ENCODE measurements at regions not wholly inside any gene's neighbourhood (a gene's known extent, or its start where the extent isn't known, plus 50 kb on each side); places are given as distances from the start of the nearest gene placed in this dataset.

- DNase-seq = no peak
- TF ChIP-seq GATA1 (IDR thresholded peaks at IDR 0.05; ENCODE audit: low read depth, low read length) = no peak
- TF ChIP-seq POLR2A (IDR thresholded peaks at IDR 0.05; ENCODE audit: low read length) = no peak
These were observed 680.3 kb downstream of the MED13L start for GRCh38 chr12:115597157-115597712.

DNA sequence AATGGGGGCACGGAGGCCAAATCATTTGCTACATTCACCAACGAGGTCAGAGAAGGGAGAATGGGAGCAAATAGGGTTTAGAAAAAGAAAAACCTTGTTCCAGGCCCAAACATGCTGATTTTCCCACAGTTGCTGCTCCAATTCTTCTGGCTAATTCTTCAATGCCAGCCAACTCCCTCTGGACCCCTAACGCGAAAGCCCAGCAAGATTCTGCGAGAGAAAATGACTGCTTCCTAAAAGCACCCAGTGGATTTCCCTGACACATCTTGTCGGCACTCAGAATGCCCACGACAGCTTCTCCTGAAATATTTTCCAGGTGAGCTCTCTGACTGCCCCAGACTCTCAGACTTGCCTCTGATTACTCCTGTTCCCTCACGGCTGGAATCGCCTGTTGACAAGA is 689.4 kb downstream of the MED13L start:
- TF ChIP-seq GATA1 (IDR thresholded peaks at IDR 0.05; ENCODE audit: low read depth, low read length) = no peak
- no peak for TF ChIP-seq POLR2A (IDR thresholded peaks at IDR 0.05; ENCODE audit: low read length)
- DNase-seq = no peak

DNA sequence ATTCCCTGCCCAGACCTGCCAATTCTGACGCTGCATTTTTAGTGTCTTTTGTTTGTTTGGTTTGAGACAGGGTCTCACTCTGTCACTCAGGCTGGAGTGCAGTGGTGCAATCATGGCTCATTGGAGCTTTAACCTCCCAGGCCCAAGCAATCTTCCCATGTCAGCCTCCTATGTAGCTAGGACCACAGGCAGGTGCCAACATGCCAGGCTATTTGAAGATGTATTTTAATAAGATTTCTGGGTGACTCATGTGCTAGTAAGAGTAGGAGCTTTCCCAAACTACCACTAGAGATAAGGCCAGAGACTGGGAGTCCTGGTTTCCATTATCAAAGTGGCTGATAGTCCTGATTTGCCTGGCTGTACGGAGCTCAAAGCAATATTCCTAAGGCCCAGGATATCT is 693.3 kb downstream of the MED13L start:
- no peak for TF ChIP-seq POLR2A (IDR thresholded peaks at IDR 0.05; ENCODE audit: low read length)
- TF ChIP-seq GATA1 (IDR thresholded peaks at IDR 0.05; ENCODE audit: low read depth, low read length) = no peak
- no peak for DNase-seq

- TF ChIP-seq GATA1 (IDR thresholded peaks at IDR 0.05; ENCODE audit: low read depth, low read length) (no peak), POLR2A (IDR thresholded peaks at IDR 0.05; ENCODE audit: low read length) (no peak)
- DNase-seq = no peak
These were observed 693.9 kb downstream of the MED13L start for GRCh38 chr12:115583591-115583990.

DNA sequence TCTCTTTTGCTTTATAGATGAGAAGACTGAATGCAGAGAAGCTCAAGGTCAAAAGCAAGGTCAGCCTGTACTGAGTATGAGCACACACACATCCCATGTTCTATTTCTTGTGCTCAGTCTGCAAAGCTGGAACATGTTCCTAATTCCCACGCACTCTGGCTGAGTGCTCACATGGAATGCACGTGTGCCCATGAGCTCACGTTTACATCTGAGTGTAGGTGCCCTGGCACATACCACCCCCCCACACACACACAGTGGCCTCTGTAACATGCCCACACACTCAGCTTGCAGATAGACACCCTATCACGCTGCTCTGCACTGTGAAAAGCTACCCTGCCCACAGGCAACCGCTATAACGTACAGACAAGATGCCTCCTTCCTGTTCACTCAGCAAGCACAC is 700.1 kb downstream of the MED13L start:
- TF ChIP-seq POLR2A (IDR thresholded peaks at IDR 0.05; ENCODE audit: low read length) (no peak), GATA1 (IDR thresholded peaks at IDR 0.05; ENCODE audit: low read depth, low read length) (no peak)
- DNase-seq = no peak

DNA sequence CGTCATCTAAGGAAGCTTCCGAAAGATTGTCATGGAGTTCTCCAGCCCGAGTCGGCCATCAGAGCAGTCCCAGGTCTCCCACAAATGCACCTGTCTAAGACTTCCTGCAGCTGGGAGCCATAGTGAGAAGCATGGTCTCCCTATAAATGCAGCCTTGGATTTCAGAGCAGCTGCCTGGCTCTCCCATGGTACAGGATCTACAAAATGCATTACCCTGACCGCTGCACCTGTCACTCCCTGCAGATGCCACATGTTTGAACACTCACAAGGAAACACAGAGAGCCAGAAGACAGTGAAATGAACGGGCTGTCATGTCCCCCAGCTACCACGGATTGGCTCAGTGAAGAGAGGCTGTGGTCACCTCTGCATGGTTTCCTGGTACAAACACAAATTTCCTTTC is 702.7 kb downstream of the MED13L start:
- TF ChIP-seq POLR2A (IDR thresholded peaks at IDR 0.05; ENCODE audit: low read length) (no peak), GATA1 (IDR thresholded peaks at IDR 0.05; ENCODE audit: low read depth, low read length) (no peak)

DNA sequence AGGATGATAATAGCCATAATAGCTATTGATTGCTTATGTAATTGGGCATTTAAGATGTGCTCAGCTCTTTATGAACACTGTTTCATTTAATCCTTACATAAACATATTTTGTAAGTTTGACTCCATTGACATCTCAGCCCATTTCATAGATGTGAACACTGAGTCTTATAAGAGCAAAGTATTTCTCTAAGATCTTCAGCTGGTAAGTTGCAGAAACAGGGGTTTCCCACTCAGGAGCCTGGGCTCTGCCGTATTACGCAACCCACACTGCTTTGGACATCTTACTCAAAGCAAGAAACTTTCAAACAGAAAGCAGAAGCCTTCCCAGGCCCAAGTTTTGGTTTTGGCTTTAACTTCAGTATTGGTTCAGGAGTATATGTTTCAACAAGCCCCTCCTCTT is 705.1 kb downstream of the MED13L start:
- TF ChIP-seq POLR2A (IDR thresholded peaks at IDR 0.05; ENCODE audit: low read length) (no peak), GATA1 (IDR thresholded peaks at IDR 0.05; ENCODE audit: low read depth, low read length) (no peak)
- DNase-seq = no peak

More for the DNA sequence above, 702.7 kb downstream of the MED13L start:
- no peak for DNase-seq

DNA sequence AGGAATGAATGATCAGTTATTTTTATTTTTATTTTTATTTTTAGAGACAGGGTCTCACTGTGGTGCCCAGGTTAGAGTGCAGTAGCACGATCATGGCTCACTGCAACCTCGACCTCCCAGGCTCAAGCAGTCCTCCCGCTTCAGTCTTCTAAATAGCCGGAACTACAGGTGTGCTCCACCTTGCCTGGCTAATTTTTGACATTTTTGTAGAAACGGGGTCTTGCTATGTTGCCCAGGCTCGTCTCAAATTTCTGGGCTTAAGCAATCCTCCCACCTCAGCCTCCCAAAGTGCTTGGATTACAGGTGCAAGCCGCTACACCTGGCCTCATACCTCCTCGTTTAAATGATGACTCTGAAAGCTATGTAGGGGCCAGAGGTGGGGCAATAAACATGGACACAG is 706.0 kb downstream of the MED13L start:
- no peak for TF ChIP-seq GATA1 (IDR thresholded peaks at IDR 0.05; ENCODE audit: low read depth, low read length)
- DNase-seq = no peak

DNA sequence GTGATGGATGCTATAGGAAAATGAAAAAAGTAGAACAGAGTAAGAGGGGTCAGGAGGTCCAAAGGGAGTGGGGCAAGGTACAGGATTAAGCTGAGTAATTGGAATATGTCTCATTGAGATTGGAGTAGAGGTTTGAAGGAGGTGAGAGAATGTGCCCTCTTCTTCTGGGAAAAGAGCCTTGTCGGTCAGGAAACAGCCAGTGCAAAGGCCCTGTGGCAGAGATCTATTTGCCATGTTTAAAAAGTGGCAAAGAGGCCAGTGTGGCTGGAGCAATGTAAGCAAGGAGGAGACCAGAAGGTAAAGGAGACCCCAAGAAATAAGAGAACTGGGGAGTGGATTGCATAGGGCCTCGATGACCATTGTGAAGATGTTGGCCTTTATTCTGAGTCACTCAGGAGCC is 706.5 kb downstream of the MED13L start:
- TF ChIP-seq POLR2A (IDR thresholded peaks at IDR 0.05; ENCODE audit: low read length) (no peak), GATA1 (IDR thresholded peaks at IDR 0.05; ENCODE audit: low read depth, low read length) (no peak)
- no peak for DNase-seq

- DNase-seq = no peak
- TF ChIP-seq POLR2A (IDR thresholded peaks at IDR 0.05; ENCODE audit: low read length) = no peak
- no peak for TF ChIP-seq GATA1 (IDR thresholded peaks at IDR 0.05; ENCODE audit: low read depth, low read length)
These were observed 707.3 kb downstream of the MED13L start for GRCh38 chr12:115570069-115570777.

DNA sequence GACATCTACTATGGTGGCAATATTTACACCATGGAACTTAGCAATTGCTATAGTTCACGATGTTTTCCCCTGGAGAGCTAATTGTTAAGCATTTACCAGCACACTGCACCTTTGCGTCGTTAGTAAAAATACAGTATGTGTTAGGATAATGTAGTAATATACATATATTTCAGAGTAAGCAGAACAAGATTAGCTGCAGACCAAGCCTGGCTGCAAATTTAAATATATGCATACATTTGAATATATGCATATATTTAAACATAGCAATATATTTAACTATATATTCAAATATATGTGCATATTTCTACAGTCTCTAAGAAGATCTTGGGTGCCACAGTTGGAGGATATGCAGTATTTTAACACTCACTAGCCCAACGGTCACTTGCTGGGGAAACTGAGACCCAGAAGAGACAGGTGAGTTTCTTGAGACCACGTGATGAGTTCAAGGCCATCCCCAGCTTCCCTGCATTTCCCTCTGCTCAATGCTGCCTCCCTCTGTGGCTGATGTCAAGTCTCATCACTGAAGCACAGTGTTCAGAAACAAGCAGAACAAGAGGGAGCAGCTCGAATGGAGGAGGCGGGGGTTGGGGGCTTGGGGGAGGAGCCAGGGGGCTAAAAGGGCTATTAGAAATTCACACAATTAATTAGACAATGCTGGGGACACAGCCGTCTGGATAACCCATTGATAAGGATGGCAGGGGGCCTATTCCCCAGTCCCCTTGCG is 708.0 kb downstream of the MED13L start:
- no peak for DNase-seq
- TF ChIP-seq GATA1 (IDR thresholded peaks at IDR 0.05; ENCODE audit: low read depth, low read length) (no peak), POLR2A (IDR thresholded peaks at IDR 0.05; ENCODE audit: low read length) (no peak)

DNA sequence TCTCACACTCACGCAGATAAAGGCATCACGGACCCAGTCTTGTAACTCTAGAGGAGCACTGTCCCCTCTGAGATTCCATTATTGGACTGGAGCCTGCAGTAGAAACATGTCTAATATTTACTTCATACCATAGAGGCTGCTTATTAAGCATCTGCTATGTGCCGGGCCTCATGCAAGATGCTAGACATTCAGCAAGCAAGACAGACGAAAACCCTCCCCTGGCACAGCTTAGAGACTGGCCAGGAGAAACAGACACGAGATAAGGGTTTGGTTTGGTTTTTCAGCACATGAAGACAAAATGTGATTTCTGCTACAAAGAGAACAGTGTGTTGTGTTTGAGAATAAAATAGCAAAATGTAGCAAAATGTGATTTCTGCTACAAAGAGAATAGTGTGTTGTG is 719.2 kb downstream of the MED13L start:
- TF ChIP-seq GATA1 (IDR thresholded peaks at IDR 0.05; ENCODE audit: low read depth, low read length) (no peak), POLR2A (IDR thresholded peaks at IDR 0.05; ENCODE audit: low read length) (no peak)
- DNase-seq = no peak

GRCh38 chr12:115553622-115554021 is 723.9 kb downstream of the MED13L start:
- DNase-seq = no peak
- TF ChIP-seq GATA1 (IDR thresholded peaks at IDR 0.05; ENCODE audit: low read depth, low read length) (no peak), POLR2A (IDR thresholded peaks at IDR 0.05; ENCODE audit: low read length) (no peak)

DNA sequence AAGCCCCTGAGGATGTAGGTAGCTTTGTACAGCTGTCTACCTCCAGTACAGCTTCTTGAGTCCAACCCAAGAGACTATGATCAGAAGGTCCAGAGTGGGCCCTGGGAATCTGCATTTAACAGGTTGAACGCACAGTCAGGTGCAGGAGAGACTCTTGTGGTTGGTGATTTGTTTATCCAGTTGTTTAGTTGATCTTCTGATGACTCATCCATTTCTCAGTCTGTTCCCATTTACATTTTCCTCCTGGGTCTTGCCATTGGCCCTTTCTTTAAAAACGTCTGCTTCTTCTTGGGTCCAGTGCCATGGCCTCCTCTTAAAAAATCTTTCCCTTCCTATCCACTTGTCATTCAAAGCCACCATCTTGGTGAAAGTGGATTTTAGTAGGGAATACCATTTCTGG is 734.2 kb downstream of the MED13L start:
- no peak for TF ChIP-seq POLR2A (IDR thresholded peaks at IDR 0.05; ENCODE audit: low read length)
- no peak for TF ChIP-seq GATA1 (IDR thresholded peaks at IDR 0.05; ENCODE audit: low read depth, low read length)
- no peak for DNase-seq

DNA sequence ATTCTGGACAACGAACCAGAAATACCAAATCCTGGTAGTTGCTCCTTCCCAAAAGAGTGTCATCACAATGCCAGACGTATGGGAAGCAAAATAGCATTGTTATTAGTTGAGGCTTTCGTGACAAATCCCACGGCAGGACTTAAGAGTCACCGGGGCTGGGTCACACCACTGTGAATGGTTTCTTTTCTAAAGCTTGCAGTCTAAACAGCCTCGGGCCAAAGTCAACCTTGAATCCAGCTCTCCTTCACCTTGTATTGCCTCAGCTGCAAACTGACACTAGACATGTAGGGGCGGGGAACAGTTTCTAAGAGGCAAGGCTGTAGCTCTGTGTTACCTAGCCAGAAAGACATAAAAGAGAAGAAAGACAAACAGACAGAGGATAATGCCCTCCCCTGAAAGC is 734.8 kb downstream of the MED13L start:
- TF ChIP-seq GATA1 (IDR thresholded peaks at IDR 0.05; ENCODE audit: low read depth, low read length) (no peak), POLR2A (IDR thresholded peaks at IDR 0.05; ENCODE audit: low read length) (no peak)
- no peak for DNase-seq

Measured in erythroblast (primary cell).